ENCODE measurements at regions not wholly inside any gene's neighbourhood (a gene's known extent, or its start where the extent isn't known, plus 50 kb on each side); places are given as distances from the start of the nearest gene placed in this dataset.

DNA sequence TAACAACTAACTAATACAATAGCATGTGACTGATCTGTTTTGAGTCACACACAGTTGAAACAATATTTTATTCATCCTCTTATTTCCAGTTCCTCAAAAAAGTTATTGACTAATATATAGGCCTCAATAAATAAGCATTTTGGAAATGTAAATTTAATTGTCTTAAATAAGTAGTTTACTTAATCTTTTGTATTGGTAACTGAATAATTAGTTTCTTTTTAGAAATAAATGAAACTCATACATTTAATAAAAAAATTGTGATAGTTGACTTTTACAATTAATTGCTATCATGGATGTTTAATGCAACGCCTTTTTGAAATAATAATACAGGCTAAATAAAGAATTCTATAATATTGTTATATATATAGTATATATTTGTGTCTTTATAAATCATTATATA lies 500.8 kb upstream of the PCDH20 start:
- no peaks in the 10 kb centered on the region for H3K27me3 ChIP-seq (ENCODE audit: control insufficient read depth in 5 of 5, insufficient read depth in 4 of 5, low read length in 5 of 5)
- no peak overlapping the region for H3K9ac ChIP-seq (ENCODE audit: low read length in 5 of 5)
- H3K27ac ChIP-seq (ENCODE audit: low read depth, low read length) = no peak overlapping the region
- no peak overlapping the region for H3K4me3 ChIP-seq (ENCODE audit: low read depth in 1 of 5, low read length in 5 of 5)
- peaks cover 0 to 3% (median 0%) of the 10 kb centered on the region in 5 donors for H3K9me3 ChIP-seq (ENCODE audit: control insufficient read depth in 5 of 5, low read length in 5 of 5)
- H3K4me1 ChIP-seq (ENCODE audit: control insufficient read depth in 5 of 5, insufficient read depth in 5 of 5, low read length in 5 of 5) = no peaks in the 10 kb centered on the region
- no peaks in the 10 kb centered on the region for H3K36me3 ChIP-seq (ENCODE audit: control insufficient read depth in 5 of 5, insufficient read depth in 5 of 5, low read length in 5 of 5)

DNA sequence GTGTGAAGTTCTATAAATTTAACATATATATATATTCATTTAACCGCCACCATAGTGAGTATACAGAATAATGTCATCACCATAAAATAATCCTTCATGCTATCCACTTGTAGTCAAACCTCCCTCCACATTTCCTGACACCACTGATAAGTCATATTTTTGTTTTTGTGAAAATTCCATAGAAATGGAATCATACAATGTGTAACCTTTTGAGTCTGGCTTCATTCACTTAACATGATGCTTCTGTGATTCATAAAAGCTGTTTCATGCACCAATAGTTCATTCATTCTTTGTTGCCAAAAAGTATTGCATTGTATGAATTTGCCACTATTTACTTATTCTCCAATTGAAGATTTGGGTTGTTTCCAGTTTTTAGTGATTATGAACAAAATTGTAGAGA lies 497.5 kb upstream of the PCDH20 start:
- Histone ChIP-seq H3K27ac (ENCODE audit: low read depth, low read length) (no peak overlapping the region), H3K36me3 (ENCODE audit: control insufficient read depth in 5 of 5, insufficient read depth in 5 of 5, low read length in 5 of 5) (no peaks in the 10 kb centered on the region), H3K9ac (ENCODE audit: low read length in 5 of 5) (no peak overlapping the region), H3K9me3 (ENCODE audit: control insufficient read depth in 5 of 5, low read length in 5 of 5) (no peaks in the 10 kb centered on the region), H3K27me3 (ENCODE audit: control insufficient read depth in 5 of 5, insufficient read depth in 4 of 5, low read length in 5 of 5) (no peaks in the 10 kb centered on the region), H3K4me1 (ENCODE audit: control insufficient read depth in 5 of 5, insufficient read depth in 5 of 5, low read length in 5 of 5) (no peaks in the 10 kb centered on the region), H3K4me3 (ENCODE audit: low read depth in 1 of 5, low read length in 5 of 5) (no peak overlapping the region)

DNA sequence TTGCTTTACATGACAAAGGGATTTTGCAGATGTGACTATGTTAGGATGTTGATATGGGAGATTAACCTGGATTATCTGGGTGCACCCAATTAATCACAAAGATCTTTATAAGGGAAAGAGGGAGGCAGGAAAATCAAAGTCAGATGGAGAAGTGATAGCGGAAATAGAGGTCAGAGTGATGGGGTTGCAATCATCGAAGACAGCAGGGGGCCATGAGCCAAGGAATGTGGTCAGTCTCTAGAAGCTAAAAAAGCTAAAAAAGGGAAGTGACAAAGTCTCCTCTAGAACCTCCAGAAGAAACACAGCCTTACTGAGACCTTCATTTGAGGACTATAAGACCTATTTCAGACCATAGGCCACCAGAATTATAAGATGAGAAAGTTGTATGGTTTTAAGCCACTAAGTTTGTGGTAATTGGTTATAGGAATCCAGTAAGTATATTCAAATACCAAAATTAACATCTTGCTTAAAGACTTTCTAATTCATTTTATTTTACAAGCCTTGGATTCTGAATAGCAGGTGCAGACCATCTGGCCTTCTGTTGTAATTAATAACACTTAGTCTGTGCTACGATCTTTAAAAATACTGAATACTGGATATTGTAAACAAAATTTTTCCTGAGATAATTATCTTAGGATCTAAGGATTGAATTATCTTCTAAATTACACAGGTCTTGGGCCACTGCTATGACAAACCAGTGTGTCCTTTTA lies 493.4 kb upstream of the PCDH20 start:
- Histone ChIP-seq H3K9ac (ENCODE audit: low read length in 5 of 5) (no peak overlapping the region), H3K4me3 (ENCODE audit: low read depth in 1 of 5, low read length in 5 of 5) (no peak overlapping the region), H3K27me3 (ENCODE audit: control insufficient read depth in 5 of 5, insufficient read depth in 4 of 5, low read length in 5 of 5) (no peaks in the 10 kb centered on the region)

DNA sequence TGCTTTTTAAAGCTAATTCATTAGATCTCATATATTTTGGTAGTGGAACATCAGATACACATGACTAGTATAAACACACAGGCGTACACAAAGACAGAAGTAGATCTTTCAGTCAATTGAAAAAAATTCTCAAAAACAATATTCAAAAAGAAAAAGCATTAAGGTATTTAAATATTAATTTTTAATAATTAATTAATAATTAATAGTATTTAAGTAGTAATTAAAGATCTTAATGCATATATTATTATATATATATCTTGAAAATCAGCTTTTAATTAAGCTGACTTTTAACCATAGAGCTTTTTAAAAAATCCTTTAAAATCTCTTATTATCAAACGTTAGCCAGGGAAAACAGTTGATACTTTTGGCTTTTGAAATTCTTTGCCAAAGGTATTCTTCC lies 489.4 kb upstream of the PCDH20 start:
- no peak overlapping the region for H3K9ac ChIP-seq (ENCODE audit: low read length in 5 of 5)
- no peaks in the 10 kb centered on the region for H3K4me1 ChIP-seq (ENCODE audit: control insufficient read depth in 5 of 5, insufficient read depth in 5 of 5, low read length in 5 of 5)
- H3K27ac ChIP-seq (ENCODE audit: low read depth, low read length) = no peak overlapping the region
- H3K9me3 ChIP-seq (ENCODE audit: control insufficient read depth in 5 of 5, low read length in 5 of 5) = no peaks in the 10 kb centered on the region
- no peak overlapping the region for H3K4me3 ChIP-seq (ENCODE audit: low read depth in 1 of 5, low read length in 5 of 5)
- H3K36me3 ChIP-seq (ENCODE audit: control insufficient read depth in 5 of 5, insufficient read depth in 5 of 5, low read length in 5 of 5) = no peaks in the 10 kb centered on the region
- no peaks in the 10 kb centered on the region for H3K27me3 ChIP-seq (ENCODE audit: control insufficient read depth in 5 of 5, insufficient read depth in 4 of 5, low read length in 5 of 5)

More for the DNA sequence above, 493.4 kb upstream of the PCDH20 start:
- Histone ChIP-seq H3K27ac (ENCODE audit: low read depth, low read length) (no peak overlapping the region), H3K36me3 (ENCODE audit: control insufficient read depth in 5 of 5, insufficient read depth in 5 of 5, low read length in 5 of 5) (no peaks in the 10 kb centered on the region), H3K4me1 (ENCODE audit: control insufficient read depth in 5 of 5, insufficient read depth in 5 of 5, low read length in 5 of 5) (no peaks in the 10 kb centered on the region), H3K9me3 (ENCODE audit: control insufficient read depth in 5 of 5, low read length in 5 of 5) (no peaks in the 10 kb centered on the region)

DNA sequence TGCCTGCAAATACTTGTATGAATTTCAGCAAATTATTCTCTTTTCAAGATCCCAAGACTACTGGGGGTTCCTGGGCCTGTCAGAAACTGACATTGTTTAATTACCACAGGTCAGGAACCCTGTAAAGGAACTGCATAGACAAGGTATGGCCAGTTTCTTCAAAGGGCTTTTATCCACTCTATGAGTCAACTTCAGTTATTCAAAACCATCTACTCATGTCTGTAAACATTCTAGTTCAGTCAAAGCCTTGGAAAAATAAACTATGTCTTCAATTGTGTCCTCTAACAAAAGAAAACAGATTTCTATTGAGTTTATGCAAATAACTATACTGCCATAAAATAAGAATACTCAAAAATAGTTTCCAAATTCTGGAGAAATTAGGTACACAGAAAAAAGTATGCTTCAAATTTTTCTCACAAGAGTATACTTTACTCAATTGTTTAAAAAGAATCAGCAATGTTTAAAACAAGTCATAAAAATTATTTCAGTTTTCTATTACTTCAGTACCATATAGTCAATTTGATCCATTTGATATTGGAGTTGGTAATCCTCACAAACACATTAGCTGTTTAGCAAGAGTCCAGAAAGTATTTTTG lies 486.4 kb upstream of the PCDH20 start:
- no peaks in the 10 kb centered on the region for H3K9me3 ChIP-seq (ENCODE audit: control insufficient read depth in 5 of 5, low read length in 5 of 5)
- H3K27me3 ChIP-seq (ENCODE audit: control insufficient read depth in 5 of 5, insufficient read depth in 4 of 5, low read length in 5 of 5) = no peaks in the 10 kb centered on the region
- no peak overlapping the region for H3K27ac ChIP-seq (ENCODE audit: low read depth, low read length)
- H3K4me3 ChIP-seq (ENCODE audit: low read depth in 1 of 5, low read length in 5 of 5) = no peak overlapping the region
- H3K36me3 ChIP-seq (ENCODE audit: control insufficient read depth in 5 of 5, insufficient read depth in 5 of 5, low read length in 5 of 5) = no peaks in the 10 kb centered on the region
- no peak overlapping the region for H3K9ac ChIP-seq (ENCODE audit: low read length in 5 of 5)
- H3K4me1 ChIP-seq (ENCODE audit: control insufficient read depth in 5 of 5, insufficient read depth in 5 of 5, low read length in 5 of 5) = no peaks in the 10 kb centered on the region

DNA sequence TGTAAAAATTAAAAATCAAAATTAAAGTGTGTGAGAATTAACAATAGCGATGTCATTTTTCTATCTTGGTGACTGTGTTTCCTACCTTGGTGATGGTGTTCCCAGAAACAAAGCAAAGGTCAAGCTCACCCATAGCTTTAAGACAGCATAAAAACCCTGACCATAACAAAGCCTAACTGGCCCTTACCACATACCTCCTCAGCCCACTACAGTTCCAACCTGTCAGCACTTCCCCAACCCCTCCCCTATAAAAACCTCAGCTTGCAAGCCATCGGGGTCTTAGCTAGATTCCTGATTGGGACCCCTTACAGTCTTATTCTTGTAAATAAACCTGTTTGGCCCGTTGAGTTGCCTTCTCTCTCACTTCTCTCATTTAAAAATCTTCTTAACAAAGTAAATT lies 484.4 kb upstream of the PCDH20 start:
- H3K9ac ChIP-seq (ENCODE audit: low read length in 5 of 5) = no peak overlapping the region
- H3K9me3 ChIP-seq (ENCODE audit: control insufficient read depth in 5 of 5, low read length in 5 of 5) = no peaks in the 10 kb centered on the region
- H3K27ac ChIP-seq (ENCODE audit: low read depth, low read length) = no peak overlapping the region
- no peaks in the 10 kb centered on the region for H3K27me3 ChIP-seq (ENCODE audit: control insufficient read depth in 5 of 5, insufficient read depth in 4 of 5, low read length in 5 of 5)
- no peaks in the 10 kb centered on the region for H3K4me1 ChIP-seq (ENCODE audit: control insufficient read depth in 5 of 5, insufficient read depth in 5 of 5, low read length in 5 of 5)
- H3K36me3 ChIP-seq (ENCODE audit: control insufficient read depth in 5 of 5, insufficient read depth in 5 of 5, low read length in 5 of 5) = no peaks in the 10 kb centered on the region
- no peak overlapping the region for H3K4me3 ChIP-seq (ENCODE audit: low read depth in 1 of 5, low read length in 5 of 5)

DNA sequence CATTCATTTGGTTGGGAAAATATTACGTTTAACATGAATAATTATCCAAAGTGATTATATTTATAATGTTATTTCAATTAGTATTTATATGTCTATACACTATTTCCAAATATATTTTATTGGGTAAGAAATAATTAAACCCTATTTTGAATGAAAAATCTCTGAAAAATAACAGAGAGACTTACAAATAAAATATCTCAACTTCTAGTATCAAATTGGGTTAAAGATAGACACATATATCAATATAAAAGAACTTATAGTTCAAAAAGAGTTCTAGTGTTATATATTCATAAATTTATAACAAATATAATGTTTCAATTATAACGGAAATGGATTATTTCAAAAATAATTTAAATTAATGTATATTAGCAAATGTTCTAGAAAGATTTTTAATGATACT lies 482.6 kb upstream of the PCDH20 start:
- no peaks in the 10 kb centered on the region for H3K9me3 ChIP-seq (ENCODE audit: control insufficient read depth in 5 of 5, low read length in 5 of 5)
- H3K4me1 ChIP-seq (ENCODE audit: control insufficient read depth in 5 of 5, insufficient read depth in 5 of 5, low read length in 5 of 5) = no peaks in the 10 kb centered on the region
- no peak overlapping the region for H3K27ac ChIP-seq (ENCODE audit: low read depth, low read length)
- no peaks in the 10 kb centered on the region for H3K27me3 ChIP-seq (ENCODE audit: control insufficient read depth in 5 of 5, insufficient read depth in 4 of 5, low read length in 5 of 5)
- H3K36me3 ChIP-seq (ENCODE audit: control insufficient read depth in 5 of 5, insufficient read depth in 5 of 5, low read length in 5 of 5) = no peaks in the 10 kb centered on the region
- H3K4me3 ChIP-seq (ENCODE audit: low read depth in 1 of 5, low read length in 5 of 5) = no peak overlapping the region
- H3K9ac ChIP-seq (ENCODE audit: low read length in 5 of 5) = no peak overlapping the region

DNA sequence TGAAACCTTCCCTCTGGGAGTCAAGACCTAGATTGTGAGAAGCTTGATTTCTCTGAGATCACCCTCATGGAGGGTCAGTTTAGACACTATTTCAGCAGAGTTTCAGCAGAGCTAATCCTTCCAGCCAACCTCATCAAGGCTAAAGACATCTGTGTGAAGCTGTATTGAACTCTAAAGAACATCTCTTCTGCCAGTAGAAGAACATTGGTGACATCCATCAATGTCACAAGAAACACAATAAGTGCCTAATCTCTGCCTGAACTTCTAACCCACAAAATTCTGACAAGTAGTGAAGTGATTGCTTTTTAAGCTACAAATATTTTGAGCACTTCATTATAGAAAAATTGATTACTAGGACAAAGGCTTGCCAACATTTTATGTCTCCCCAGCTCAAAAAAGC lies 475.8 kb upstream of the PCDH20 start:
- Histone ChIP-seq H3K4me1 (ENCODE audit: control insufficient read depth in 5 of 5, insufficient read depth in 5 of 5, low read length in 5 of 5) (no peaks in the 10 kb centered on the region), H3K36me3 (ENCODE audit: control insufficient read depth in 5 of 5, insufficient read depth in 5 of 5, low read length in 5 of 5) (no peaks in the 10 kb centered on the region), H3K27ac (ENCODE audit: low read depth, low read length) (no peak overlapping the region), H3K4me3 (ENCODE audit: low read depth in 1 of 5, low read length in 5 of 5) (no peak overlapping the region), H3K27me3 (ENCODE audit: control insufficient read depth in 5 of 5, insufficient read depth in 4 of 5, low read length in 5 of 5) (no peaks in the 10 kb centered on the region), H3K9ac (ENCODE audit: low read length in 5 of 5) (no peak overlapping the region), H3K9me3 (ENCODE audit: control insufficient read depth in 5 of 5, low read length in 5 of 5) (no peaks in the 10 kb centered on the region)

DNA sequence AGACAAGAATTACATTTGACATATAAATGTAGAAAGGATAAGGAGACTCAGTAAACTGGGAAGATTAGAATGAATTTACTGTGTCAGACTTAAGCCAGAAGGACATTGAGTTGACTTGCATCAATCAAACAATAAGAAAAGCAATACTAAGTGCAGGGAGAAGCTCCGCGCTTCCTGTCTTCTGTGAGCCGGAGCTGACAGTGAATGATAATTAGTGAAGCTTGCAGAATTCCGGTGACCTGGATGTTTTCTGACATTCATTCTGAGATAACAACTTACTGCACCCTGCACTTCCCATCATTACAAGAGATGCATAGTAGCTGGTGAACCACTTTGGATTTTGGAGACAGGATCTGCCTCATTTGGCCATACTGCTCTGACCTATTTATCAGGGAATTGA lies 469.2 kb upstream of the PCDH20 start:
- H3K4me3 ChIP-seq (ENCODE audit: low read depth in 1 of 5, low read length in 5 of 5) = no peak overlapping the region

DNA sequence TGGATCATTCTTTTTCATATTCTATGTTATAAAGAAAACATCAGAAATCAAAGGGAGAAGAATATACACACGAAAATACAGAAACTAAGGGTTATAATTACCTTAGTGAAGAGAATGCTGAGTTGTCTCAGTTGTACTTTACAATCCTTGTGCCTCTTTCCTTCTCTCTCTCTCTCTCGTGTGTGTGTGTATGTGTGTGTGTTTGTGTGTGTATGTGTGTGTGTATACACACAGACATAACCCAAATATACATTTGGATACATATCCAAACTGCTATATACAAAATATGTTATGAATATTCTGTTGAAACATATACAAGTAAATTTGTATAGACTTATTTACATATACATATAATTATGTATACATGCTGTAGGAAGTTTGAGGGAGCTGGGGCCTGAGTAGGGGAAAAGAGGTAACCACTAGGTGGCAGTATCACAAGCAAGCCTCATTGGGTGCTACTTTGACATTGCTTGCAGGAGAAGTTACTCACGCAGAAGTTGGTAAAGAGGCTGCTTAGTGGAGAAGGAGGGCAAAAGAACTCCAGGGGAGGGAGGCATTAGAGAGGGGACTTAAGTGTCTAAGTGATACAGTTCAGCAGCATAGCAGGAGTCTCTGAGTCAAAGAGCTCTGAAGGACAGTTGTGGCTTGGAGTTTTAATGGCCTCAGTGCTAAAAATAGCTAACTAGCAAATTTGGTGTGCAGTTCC lies 465.1 kb upstream of the PCDH20 start:
- H3K4me3 ChIP-seq (ENCODE audit: low read depth in 1 of 5, low read length in 5 of 5) = no peak overlapping the region
- no peak overlapping the region for H3K9ac ChIP-seq (ENCODE audit: low read length in 5 of 5)
- H3K9me3 ChIP-seq (ENCODE audit: control insufficient read depth in 5 of 5, low read length in 5 of 5) = peaks cover 0 to 12% (median 5%) of the 10 kb centered on the region in 5 donors
- H3K27me3 ChIP-seq (ENCODE audit: control insufficient read depth in 5 of 5, insufficient read depth in 4 of 5, low read length in 5 of 5) = no peaks in the 10 kb centered on the region
- no peaks in the 10 kb centered on the region for H3K4me1 ChIP-seq (ENCODE audit: control insufficient read depth in 5 of 5, insufficient read depth in 5 of 5, low read length in 5 of 5)
- H3K27ac ChIP-seq (ENCODE audit: low read depth, low read length) = no peak overlapping the region
- H3K36me3 ChIP-seq (ENCODE audit: control insufficient read depth in 5 of 5, insufficient read depth in 5 of 5, low read length in 5 of 5) = no peaks in the 10 kb centered on the region

More for the DNA sequence above, 469.2 kb upstream of the PCDH20 start:
- no peaks in the 10 kb centered on the region for H3K36me3 ChIP-seq (ENCODE audit: control insufficient read depth in 5 of 5, insufficient read depth in 5 of 5, low read length in 5 of 5)
- no peak overlapping the region for H3K27ac ChIP-seq (ENCODE audit: low read depth, low read length)
- H3K27me3 ChIP-seq (ENCODE audit: control insufficient read depth in 5 of 5, insufficient read depth in 4 of 5, low read length in 5 of 5) = no peaks in the 10 kb centered on the region
- H3K4me1 ChIP-seq (ENCODE audit: control insufficient read depth in 5 of 5, insufficient read depth in 5 of 5, low read length in 5 of 5) = no peaks in the 10 kb centered on the region
- H3K9ac ChIP-seq (ENCODE audit: low read length in 5 of 5) = no peak overlapping the region
- H3K9me3 ChIP-seq (ENCODE audit: control insufficient read depth in 5 of 5, low read length in 5 of 5) = no peaks in the 10 kb centered on the region
